WTC11 (cell line): ENCODE measurements at regions not wholly inside any gene's neighbourhood (a gene's known extent, or its start where the extent isn't known, plus 50 kb on each side); places are given as distances from the start of the nearest gene placed in this dataset.

ENCODE experiments used
- ELF4 ChIP-seq: sonication (generic); formaldehyde crosslinking; IDR thresholded peaks from 2 replicates; pipeline ENCODE4 v1.8.1; 2022; ENCODE audit warnings: low read depth, mild to moderate bottlenecking, moderate library complexity, missing genetic modification reagents
- SMAD3 ChIP-seq: sonication (generic); formaldehyde crosslinking; IDR thresholded peaks from 2 replicates; pipeline ENCODE4 v1.8.0; 2022; ENCODE audit warnings: missing genetic modification reagents, mild to moderate bottlenecking, borderline replicate concordance
- SP1 ChIP-seq: sonication (generic); formaldehyde crosslinking; conservative IDR thresholded peaks from 2 replicates; pipeline ENCODE4 v1.8.1; 2022; ENCODE audit warnings: missing genetic modification reagents
- TF ChIP-seq, protein P1 (sequence below): fragments of 200-600 bp; IDR thresholded peaks from 2 replicates; pipeline ENCODE4 v1.8.0; 2022; ENCODE audit warnings: antibody characterized with exemption
- TF ChIP-seq, protein P2 (sequence below): sonication (generic); formaldehyde crosslinking; IDR thresholded peaks from 2 replicates; pipeline ENCODE4 v1.8.1; 2023; ENCODE audit warnings: mild to moderate bottlenecking, missing genetic modification reagents

DNA sequence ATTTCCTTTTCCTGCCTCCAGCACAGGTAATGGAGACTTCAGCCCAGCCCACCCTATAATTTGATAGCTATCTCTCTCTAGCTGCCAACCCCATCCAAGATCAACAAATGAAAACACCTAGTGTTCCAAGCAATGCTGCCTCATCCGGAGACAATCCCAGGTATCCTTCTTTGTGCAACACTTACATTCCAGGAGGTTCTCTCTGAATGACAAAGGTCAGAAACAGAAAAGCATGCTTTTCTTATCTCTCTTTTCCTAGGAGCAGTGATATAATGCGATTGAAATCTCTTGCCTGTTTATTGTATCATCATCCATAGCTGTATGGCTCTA, 699.3 kb downstream of the INHBA start:
- TF ChIP-seq SMAD3 (no peak), ELF4 (no peak), SP1 (CRISPR knock-in tag) (no peak)
- TF ChIP-seq, protein P1, sequence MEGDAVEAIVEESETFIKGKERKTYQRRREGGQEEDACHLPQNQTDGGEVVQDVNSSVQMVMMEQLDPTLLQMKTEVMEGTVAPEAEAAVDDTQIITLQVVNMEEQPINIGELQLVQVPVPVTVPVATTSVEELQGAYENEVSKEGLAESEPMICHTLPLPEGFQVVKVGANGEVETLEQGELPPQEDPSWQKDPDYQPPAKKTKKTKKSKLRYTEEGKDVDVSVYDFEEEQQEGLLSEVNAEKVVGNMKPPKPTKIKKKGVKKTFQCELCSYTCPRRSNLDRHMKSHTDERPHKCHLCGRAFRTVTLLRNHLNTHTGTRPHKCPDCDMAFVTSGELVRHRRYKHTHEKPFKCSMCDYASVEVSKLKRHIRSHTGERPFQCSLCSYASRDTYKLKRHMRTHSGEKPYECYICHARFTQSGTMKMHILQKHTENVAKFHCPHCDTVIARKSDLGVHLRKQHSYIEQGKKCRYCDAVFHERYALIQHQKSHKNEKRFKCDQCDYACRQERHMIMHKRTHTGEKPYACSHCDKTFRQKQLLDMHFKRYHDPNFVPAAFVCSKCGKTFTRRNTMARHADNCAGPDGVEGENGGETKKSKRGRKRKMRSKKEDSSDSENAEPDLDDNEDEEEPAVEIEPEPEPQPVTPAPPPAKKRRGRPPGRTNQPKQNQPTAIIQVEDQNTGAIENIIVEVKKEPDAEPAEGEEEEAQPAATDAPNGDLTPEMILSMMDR, result no peak
- TF ChIP-seq, protein P2, sequence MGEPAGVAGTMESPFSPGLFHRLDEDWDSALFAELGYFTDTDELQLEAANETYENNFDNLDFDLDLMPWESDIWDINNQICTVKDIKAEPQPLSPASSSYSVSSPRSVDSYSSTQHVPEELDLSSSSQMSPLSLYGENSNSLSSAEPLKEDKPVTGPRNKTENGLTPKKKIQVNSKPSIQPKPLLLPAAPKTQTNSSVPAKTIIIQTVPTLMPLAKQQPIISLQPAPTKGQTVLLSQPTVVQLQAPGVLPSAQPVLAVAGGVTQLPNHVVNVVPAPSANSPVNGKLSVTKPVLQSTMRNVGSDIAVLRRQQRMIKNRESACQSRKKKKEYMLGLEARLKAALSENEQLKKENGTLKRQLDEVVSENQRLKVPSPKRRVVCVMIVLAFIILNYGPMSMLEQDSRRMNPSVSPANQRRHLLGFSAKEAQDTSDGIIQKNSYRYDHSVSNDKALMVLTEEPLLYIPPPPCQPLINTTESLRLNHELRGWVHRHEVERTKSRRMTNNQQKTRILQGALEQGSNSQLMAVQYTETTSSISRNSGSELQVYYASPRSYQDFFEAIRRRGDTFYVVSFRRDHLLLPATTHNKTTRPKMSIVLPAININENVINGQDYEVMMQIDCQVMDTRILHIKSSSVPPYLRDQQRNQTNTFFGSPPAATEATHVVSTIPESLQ (CRISPR knock-in tag), result no peak
